NT2/D1 (cell line): ENCODE measurements at regions not wholly inside any gene's neighbourhood (a gene's known extent, or its start where the extent isn't known, plus 50 kb on each side); places are given as distances from the start of the nearest gene placed in this dataset.

Experiments
- SUZ12 ChIP-seq: IDR thresholded peaks from 2 replicates; pipeline ENCODE4 v1.6.1; 2011; ENCODE audit not compliant: insufficient read length, insufficient read depth; ENCODE audit errors: extremely low read depth
- YY1 ChIP-seq: IDR thresholded peaks from 2 replicates; pipeline ENCODE4 v1.6.1; 2011; ENCODE audit not compliant: insufficient read length, insufficient read depth
- ZNF274 ChIP-seq: IDR thresholded peaks from 2 replicates; pipeline ENCODE4 v1.6.1; 2011; ENCODE audit warnings: mild to moderate bottlenecking, low read depth, low read length

DNA sequence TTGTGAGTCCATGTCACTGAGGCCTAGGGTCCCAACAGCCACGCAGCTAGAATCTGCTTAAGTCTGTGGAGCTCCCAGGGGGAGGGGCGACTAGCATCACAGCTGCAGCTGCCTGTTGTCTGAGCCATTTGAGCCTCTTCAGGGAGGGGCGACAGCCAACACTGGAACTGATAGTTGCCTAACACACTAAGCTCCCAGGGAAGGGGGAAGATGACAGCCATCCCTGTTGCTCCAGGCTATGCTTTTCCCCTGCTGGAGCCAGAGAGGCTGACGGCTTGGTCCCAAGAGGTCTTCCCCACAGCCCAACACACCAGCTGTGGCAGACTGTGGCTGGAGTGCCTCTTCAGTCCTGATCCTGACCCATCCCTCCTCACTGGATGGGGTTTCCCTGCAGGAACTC lies 817.5 kb downstream of the NXPH1 start:
- no peak for TF ChIP-seq YY1
- no peak for TF ChIP-seq ZNF274
- no peak for TF ChIP-seq SUZ12
